ENCODE measurements at regions not wholly inside any gene's neighbourhood (a gene's known extent, or its start where the extent isn't known, plus 50 kb on each side); places are given as distances from the start of the nearest gene placed in this dataset.

- no peak for TF ChIP-seq CTCF (IDR thresholded peaks at IDR 0.05; ENCODE audit: borderline replicate concordance, insufficient read depth, low read depth, low read length)
- no peak overlapping the region for H3K4me3 ChIP-seq (ENCODE audit: low read depth, low read length)
Measured at GRCh38 chr15:38652183-38652794, 87.7 kb upstream of the RASGRP1 start.

- no peak overlapping the region for H3K4me3 ChIP-seq (ENCODE audit: low read depth, low read length)
Measured at GRCh38 chr15:38652998-38653397, 88.4 kb upstream of the RASGRP1 start.

GRCh38 chr15:38658431-38658830 is 93.8 kb upstream of the RASGRP1 start:
- TF ChIP-seq CTCF (IDR thresholded peaks at IDR 0.05; ENCODE audit: borderline replicate concordance, insufficient read depth, low read depth, low read length): no peak

More at GRCh38 chr15:38652998-38653397, 88.4 kb upstream of the RASGRP1 start:
- TF ChIP-seq CTCF (IDR thresholded peaks at IDR 0.05; ENCODE audit: borderline replicate concordance, insufficient read depth, low read depth, low read length): no peak

GRCh38 chr15:38660738-38661137 is 96.1 kb upstream of the RASGRP1 start:
- H3K4me3 ChIP-seq (ENCODE audit: low read depth, low read length): no peak overlapping the region
- TF ChIP-seq CTCF (IDR thresholded peaks at IDR 0.05; ENCODE audit: borderline replicate concordance, insufficient read depth, low read depth, low read length): no peak

More at GRCh38 chr15:38658431-38658830, 93.8 kb upstream of the RASGRP1 start:
- H3K4me3 ChIP-seq (ENCODE audit: low read depth, low read length): no peak overlapping the region

GRCh38 chr15:38662033-38662802 is 97.6 kb upstream of the RASGRP1 start:
- TF ChIP-seq CTCF (IDR thresholded peaks at IDR 0.05; ENCODE audit: borderline replicate concordance, insufficient read depth, low read depth, low read length): no peak
- no peak overlapping the region for H3K4me3 ChIP-seq (ENCODE audit: low read depth, low read length)

GRCh38 chr15:38662805-38663204 is 98.2 kb upstream of the RASGRP1 start:
- no peak for TF ChIP-seq CTCF (IDR thresholded peaks at IDR 0.05; ENCODE audit: borderline replicate concordance, insufficient read depth, low read depth, low read length)
- no peak overlapping the region for H3K4me3 ChIP-seq (ENCODE audit: low read depth, low read length)

Measured in GM12875 (cell line).